CD4-positive, alpha-beta T cell treated with Interleukin-4 for 4 hours (primary cell): ENCODE measurements at regions not wholly inside any gene's neighbourhood (a gene's known extent, or its start where the extent isn't known, plus 50 kb on each side); places are given as distances from the start of the nearest gene placed in this dataset.
"Not testable (repeated sequence)": the region's sequence is repeated elsewhere in the genome, so short reads cannot be mapped to it uniquely, and the experiment has no call there.

Source experiments
- DNase-seq: peaks from one replicate; pipeline ENCODE4 v3.0.0-alpha.2; 2020

DNA sequence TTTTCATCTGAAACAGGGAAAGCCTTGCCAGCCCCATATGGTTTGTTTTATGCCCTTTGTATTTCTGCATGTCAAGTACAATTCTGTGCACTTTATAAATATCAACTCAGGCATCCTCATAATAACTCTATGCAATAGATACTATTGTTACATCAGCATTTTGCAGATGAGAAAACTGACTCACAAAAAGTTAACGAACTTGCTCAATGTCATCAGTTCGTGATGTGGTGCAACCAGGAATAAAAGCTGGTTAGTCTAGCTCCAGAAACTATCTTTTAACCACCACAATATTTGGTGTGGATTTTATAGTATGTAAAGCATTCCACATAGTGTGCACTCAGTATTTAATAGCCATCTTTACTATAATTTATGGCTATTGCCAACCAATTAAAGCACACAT, 134.9 kb downstream of the MRPS30 start:
- no peak for DNase-seq

DNA sequence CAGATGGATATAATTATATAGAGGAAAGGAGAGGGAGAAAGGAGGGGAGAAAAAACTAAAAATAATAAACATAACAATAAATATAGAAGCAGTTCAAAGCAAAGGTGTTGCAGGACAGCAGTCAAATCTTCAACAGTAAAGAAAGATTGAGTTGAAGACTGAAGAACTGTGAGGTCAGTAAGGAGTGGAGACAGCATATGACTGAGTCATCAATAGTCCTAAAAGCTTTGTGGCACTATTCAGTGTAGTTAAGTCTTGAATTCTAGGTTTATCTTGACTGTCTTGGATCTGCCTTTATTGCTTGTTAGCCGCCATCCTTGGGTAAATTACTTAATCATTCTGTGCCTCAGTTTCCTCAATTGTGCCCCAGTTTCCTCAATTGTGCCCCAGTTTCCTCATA, 137.0 kb downstream of the MRPS30 start:
- no peak for DNase-seq

DNA sequence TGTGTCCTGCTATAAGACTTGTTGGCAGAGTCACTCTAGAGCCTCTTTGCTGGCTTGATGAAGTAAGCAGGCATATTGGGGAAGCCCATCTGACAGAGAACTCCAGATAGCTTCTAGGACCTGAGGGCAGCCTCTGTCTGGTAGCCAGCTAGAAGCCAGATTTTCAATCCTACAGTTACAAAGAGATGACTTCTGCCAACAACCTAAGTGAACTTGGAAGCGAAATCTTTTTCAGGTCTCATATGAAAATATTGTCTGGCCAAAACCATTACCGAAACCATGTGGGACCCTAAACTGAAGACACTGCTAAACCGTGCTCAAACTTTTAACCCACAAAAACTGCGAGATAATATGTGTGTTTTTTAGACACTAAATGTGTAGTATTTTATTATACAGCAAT, 140.9 kb downstream of the MRPS30 start:
- DNase-seq = no peak

DNA sequence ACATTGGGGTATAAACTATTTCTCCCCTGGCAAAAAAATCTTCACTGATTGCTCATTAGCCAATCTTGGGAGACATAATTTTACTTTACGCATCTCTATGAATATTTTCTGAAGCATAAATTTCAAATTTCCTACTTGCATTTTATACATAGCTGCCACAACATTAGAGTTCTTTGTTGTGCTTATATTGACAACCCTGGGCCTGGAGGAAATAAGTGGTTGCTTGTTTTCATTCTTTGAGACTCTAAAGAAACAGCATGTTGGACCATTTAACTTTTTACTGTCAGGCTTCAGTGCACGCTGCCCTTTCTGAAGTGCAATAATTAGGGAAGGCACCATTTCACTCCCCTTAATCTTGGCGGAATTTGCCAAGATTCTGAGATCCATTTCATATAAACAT, 142.6 kb downstream of the MRPS30 start:
- no peak for DNase-seq

DNA sequence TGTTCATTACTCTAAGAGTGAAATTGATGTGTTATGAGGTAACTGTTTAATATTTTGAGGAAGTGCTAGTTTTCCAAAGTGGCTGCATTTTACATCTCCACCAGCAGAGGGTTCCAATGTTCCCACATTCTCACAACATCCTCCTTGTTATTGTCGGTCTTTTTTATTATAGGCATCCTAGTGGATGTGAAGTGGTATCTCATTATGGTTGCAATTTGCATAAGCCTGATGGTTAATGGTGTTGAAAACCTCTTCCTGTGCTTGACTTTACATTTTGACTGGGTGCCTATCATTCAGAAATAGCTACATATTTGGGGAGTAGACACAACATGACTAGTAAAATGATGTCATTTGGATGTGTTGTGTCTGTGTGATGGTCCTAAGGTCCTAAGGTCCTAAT, 143.6 kb downstream of the MRPS30 start:
- no peak for DNase-seq

DNA sequence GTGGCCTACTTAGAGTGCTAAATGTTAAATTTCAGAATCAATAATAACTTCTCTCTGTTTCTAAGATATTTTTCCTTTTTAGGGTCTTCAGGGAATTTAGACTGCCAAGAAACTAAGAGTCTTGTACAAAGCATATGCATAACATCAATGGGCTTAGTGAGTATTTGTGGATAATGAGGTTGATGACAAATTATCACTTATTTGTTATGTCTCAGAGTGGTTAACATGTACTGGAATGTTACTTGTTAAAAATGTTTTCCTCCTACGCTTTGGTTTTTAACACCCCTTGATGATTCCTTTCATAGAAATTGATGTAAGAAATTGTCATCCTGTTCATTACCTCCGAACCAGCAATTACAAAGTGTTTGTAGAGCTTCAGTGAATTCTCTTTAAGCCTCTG, 144.3 kb downstream of the MRPS30 start:
- DNase-seq = no peak

DNA sequence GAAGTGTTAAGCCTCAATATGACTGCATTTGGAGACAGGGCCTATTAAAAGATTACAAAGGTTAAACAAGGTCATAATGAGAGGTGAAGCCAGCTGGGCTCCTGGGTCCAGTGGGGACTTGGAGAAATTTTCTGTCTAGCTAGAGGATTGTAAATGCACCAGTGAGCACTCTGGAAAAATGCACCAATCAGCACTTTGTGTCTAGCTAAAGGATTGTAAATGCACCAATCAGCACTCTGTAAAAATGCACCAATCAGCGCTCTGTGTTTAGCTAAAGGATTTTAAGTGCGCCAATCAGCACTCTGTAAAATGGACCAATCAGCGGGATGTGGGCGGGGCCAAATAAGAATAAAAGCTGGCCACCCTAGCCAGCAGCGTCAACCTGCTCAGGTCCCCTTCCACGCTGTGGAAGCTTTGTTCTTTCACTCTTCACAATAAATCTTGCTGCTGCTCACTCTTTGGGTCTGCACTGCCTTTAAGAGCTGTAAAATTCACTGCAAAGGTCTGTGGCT, 150.3 kb downstream of the MRPS30 start:
- DNase-seq = not testable (repeated sequence)

DNA sequence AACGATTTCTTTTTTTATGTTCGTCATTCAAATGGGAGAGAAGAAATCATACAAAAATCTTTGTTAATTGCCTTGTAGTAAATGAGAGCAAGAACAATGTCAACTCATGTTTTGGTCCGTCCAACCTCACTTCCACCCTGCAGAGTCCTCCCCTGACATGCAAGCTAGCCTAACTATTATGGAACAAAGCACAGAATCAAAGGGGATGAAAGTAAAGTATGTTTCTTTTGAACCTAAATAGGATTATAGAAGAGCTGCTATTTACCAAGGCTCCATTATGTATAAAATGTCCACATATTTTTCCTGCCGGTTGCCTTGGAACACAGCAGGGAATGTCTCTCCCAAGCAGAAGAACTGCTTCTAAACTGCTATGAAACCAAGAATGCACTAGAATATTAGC, 161.1 kb downstream of the MRPS30 start:
- DNase-seq = no peak

DNA sequence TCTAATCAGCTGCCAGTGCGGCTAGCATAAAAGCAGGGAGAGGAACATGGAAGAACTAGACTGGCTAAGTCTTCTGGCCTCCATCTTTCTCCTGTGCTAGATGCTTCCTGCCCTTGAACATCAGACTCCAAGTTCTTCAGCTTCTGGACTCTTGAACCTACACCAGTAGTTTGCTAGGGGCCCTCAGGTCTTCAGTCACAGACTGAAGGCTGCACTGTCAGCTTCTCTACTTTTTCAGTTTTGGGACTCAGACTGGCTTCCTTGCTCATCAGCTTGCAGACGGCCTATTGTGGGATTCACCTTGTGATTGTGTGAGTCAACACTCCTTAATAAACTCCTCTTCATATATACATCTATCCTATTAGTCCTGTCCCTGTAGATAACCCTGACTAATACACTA, 162.2 kb downstream of the MRPS30 start:
- DNase-seq = not testable (repeated sequence)

DNA sequence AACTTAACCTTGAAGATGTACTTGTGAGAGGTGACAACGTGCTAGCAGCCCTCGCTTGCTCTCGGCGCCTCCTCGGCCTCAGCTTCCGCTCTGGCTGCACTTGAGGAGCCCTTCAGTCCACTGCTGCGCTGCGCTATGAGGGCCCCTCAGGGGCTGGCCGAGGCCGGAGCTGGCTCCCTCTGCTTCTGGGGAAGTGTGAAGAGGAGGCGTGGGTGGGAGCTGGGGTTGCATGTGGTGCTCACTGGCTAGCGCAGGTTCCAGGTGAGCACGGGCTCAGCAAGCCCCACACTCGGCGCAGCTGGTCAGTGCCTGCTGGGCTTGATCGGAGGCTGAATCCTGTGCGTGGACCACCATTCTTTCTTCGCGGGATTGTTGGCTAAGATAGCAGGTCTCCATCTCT, 166.1 kb downstream of the MRPS30 start:
- no peak for DNase-seq

DNA sequence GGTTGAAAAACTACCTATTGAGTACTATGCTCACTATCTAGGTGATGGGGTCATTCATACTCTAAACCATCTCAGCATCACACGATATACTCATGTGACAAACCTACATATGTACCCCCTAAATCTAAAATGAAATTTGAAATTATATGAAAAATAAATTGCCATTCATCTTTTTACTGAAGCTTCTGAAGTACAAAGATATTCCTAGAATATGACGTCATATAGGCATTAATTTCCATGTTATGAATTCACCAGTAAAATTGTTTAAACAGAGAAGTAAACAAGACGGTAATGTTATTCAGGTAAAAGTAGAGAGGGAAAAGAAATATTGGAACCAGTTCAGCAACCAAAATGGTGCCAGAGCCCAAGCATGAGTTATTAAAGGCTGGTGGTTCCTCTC, 173.0 kb downstream of the MRPS30 start:
- DNase-seq = no peak

DNA sequence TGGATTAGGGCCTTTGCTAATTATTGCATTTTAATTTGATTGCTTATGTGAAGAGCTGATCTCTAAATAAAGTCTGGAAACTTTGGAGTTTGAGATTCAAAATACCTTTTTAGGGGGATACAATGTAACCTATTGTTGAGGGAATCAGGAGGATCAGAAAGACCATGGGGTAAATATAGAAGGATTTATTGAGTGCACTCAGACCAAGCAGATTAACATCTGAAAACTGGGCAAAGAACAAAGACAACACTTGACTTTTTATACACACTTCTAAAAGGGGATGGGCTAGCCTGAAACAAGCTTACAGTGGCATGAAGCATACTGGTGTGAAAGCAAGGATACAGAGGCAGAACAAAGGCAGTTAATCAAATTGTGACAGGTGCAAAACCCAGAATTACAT, 174.3 kb downstream of the MRPS30 start:
- no peak for DNase-seq

DNA sequence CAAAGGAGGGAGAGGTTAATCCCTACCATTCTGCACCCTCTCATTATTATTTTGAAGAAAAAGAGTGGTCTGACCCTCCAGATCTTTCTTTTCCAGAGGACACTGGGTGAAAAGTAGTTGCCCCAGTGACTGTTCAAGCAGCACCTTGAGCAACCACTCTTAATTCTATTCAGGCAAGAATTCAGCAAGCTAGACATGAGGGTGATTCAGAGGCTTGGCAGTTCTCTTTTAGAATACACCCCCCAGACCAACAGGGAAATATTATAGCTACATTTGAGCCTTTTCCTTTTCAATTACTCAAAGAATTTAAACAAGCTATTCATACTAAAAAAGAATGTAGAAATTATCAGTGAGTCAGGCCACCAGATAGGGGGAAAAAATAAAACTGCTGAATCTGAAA, 178.3 kb downstream of the MRPS30 start:
- DNase-seq = no peak

DNA sequence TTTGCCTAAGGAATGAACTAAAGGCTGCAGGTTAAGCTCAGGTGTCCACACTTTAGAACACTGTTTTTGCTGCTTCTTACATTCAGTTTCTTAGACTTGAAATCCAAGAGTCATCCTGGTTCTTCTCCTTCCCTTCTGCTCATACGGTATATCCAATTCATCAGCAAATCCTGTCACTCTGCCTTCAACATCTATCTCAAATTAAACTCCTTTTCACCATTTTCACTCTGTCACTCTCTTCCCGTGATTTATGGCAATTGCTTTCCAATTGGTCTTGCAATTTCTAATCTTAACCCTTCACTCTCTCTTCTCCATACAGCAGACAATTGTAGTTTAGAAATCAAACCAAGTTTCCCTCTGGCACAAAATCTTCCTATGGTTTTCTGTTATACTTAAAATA, 182.9 kb downstream of the MRPS30 start:
- DNase-seq = no peak

DNA sequence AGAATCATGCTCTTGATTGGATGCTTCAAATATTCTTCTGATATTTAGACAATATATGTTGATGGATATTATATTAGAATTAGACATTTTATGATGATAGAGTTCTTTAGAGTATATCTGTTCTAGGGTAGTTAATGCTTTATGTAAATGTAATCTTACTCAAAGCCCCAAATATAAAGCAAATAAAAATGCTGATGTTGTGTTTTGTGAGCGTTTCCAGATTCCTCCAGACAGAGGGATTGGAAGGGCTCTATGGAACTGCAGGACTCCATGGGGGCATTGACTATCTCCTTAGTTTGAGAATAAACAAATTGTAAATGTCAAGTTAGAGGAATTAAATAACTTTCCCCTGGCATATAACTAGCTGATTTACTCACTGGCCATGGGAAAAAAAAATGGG, 184.5 kb downstream of the MRPS30 start:
- DNase-seq = no peak

DNA sequence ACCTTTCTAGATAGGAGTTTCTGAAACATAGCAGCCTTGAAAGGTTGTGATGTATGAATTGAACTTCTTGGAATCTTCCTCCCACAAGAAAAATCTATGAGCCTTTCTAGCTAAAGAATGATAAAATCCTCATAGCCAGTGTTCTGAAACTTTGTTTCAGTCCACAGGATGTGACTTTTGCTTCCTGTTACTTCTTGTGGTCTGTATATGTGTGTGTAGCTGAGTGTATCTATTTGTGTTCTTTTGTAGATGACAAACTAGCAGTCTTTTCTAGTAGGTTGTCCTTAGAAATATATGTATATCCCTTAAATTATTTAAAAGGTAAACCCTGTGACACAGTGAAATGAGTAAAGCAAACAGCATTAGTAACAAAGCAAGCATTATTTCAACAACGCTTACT, 188.8 kb downstream of the MRPS30 start:
- DNase-seq = no peak

DNA sequence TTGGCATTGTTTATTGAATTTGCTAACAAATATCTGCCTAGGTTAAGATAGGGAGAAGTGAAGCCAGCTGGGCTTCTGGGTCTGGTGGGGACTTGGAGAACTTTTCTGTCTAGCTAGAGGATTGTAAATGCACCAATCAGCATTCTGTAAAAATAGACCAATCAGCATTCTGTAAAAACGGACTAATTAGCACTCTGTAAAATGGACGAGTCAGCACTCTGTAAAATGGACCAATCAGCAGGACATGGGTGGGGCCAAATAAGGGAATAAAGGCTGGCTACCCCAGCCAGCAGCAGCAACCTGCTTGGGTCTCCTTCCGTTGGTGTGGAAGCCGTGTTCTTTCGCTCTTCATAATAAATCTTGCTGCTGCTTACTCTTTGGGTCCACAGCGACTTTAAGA, 198.4 kb downstream of the MRPS30 start:
- not testable (repeated sequence) for DNase-seq

DNA sequence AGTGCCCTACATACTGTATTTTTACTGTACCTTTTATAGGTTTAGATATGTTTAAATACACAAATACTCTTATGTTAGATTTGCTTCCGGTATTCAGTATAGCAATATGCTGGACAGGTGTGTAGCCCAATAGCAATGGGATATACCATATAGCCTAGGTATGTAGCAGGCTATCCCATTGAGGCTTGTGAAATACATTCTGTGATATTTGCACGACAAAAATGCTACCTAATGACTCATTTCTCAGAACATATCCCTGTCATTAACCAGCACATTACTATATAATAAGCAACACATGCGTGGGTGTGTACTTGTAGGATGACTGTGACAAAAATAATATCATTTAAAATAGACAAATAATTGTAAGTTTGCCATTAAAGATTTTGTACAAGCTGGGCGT, 208.8 kb downstream of the MRPS30 start:
- DNase-seq = no peak

DNA sequence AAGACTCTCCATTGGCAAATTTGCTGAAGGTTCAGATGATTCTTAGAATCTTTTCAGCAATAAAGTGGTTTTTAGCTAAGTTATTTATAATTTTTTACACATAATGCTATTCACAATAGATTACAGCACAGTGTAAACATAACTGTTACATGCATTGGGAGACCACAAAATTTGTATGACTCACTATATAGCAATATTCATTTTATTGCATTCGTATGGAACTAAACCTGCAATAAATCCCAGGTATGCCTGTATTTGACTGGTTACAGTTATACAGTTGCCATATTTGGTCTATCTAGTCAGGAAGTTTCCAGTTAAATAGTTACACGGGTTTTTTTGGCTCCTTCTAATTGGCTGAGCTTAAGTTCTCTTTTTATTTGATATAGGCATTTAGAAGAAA, 220.8 kb downstream of the MRPS30 start:
- no peak for DNase-seq

DNA sequence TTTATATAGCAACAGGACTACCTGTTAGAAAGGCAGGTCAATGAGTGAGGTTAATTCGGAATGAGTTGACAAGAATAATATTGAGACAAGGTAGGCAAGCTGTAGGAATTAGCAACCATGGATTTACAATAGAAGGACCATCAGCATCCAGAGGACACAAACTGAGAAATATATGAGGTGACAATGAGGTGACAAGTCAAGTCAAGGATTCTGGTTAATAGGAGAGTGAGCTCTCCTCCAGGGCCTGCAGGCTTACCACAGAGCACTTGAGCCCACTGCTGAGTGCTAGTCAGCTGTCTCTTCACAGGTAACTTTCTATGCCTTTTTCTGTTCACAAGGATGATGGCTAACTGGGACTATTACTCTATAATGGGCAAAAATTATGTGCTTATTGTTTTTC, 227.2 kb downstream of the MRPS30 start:
- DNase-seq = no peak

DNA sequence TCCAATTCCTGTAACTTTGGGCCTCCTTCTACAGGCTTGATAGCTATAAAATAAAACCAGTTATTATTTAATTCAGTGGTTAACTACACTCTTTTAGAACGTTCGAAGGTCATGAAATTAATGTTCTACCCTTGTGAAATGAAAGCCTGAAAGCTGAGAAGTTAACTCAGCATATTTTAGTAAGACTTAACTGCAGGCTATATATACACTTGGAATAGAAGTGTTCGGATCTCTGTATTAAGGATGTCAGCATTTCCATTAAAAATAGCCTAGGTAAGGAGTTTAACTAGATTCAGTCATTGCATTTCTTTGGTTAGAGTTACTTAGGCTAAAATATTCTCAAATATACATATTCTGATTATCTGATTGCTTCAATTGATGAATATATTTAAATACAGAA, 229.2 kb downstream of the MRPS30 start:
- no peak for DNase-seq

DNA sequence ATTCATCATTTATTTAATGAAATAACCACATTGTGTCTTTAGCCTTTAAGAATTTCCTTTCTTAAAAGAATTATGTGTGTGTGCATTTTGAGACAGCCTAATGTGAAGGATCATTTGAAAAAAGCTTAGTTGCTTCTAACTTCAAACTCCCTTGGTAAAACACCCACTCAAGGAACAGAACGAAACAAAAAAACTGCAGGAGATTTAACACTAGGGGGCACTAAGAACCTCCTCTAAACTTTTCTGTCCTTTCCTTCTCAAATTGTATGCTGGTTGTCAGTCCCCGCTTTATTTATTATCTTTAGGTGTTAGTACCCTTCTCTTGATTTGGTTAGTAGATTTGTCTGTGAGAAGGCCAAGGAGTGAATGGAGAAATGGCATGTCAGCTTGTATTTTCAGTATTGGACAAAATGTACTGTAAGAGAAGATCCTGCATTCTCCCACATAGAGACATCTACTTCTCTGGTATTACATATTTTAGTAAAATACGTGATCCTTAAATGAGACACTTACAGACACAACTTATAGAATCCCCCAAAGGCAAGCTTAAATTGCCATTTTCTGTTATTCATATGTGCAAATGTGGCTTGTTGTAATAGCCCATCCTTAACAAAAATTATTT, 229.7 kb downstream of the MRPS30 start:
- no peak for DNase-seq

DNA sequence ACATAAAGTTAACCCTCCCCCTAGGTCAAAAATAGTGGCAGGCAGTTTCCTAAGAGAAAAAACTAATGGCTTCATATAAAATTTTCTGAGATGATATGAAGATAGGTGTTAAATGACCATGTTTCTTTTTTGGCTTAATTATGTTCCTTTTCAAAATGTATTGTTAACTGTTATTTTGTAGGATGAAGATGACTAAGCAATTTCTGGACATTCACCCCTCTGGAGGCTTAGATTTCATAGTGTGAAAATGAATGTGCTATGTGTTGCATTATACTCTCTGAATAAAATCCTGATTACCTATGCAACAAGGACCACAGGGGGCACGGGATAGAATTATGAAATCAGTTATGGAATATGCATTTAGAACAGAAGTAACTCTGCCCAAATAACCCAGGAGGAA, 233.5 kb downstream of the MRPS30 start:
- no peak for DNase-seq

DNA sequence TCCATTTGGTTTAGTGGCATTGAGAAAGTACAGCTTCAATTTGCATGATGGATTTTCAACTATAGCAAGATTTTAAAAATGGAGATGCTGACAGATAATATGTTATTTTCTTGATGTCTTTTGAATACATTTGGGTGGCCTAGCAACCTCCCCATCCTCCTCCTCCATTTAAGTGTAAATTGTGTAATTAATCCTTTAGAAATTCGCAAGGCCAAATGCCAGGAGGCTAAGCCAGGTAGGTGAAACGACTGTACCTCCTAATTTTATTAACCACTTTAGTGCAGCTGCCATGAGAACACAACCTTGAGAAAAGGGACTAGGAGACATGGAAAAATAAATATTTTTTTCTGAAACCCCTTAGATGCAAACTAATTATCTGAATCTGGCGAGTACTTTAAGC, 248.8 kb downstream of the MRPS30 start:
- DNase-seq = no peak

DNA sequence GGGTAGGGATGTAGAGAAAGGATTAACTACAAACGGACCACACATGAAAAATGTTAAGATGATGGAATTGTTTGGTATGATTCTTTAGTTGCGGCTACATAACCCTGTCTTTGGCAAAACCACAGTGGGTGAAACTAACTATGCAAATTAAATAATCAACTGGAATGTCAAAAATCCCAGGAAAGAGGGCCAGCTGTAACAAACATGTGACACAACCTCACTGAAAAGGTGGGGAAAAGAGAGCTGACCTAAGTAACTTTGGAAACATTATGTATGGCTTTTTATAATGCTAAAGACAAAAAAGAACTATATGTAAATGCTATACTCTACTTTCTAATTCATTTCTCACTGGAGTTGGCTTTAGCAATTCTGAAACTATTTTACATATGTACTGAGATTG, 252.0 kb downstream of the MRPS30 start:
- DNase-seq = no peak

DNA sequence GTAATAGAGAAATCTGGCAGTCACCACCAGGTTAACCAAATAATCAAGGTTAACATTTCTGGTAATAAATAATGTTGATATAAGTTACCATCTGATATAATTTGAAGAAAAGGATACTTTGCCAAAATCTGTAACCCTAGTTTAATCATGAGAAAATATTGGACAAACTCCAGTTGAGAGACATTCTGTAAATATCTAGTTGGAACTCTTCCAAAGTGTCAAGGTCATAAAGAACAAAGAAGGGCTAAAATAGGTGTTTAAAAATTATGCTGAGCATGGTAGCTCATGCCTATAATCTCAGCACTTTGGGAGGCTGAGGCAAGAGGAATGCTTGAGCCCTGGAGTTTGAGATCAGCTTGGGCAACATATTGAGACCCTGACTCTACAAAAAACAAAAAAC, 253.3 kb downstream of the MRPS30 start:
- no peak for DNase-seq
